Activated CD8-positive, alpha-beta memory T cell treated with anti-CD3 and anti-CD28 coated beads, Interleukin-2, amount 50 U/mL, for 4 hours (primary cell): ENCODE measurements at regions not wholly inside any gene's neighbourhood (a gene's known extent, or its start where the extent isn't known, plus 50 kb on each side); places are given as distances from the start of the nearest gene placed in this dataset.

Experiments used
- DNase-seq: peaks from one replicate; pipeline ENCODE4 v3.0.0-alpha.2; 2020

DNA sequence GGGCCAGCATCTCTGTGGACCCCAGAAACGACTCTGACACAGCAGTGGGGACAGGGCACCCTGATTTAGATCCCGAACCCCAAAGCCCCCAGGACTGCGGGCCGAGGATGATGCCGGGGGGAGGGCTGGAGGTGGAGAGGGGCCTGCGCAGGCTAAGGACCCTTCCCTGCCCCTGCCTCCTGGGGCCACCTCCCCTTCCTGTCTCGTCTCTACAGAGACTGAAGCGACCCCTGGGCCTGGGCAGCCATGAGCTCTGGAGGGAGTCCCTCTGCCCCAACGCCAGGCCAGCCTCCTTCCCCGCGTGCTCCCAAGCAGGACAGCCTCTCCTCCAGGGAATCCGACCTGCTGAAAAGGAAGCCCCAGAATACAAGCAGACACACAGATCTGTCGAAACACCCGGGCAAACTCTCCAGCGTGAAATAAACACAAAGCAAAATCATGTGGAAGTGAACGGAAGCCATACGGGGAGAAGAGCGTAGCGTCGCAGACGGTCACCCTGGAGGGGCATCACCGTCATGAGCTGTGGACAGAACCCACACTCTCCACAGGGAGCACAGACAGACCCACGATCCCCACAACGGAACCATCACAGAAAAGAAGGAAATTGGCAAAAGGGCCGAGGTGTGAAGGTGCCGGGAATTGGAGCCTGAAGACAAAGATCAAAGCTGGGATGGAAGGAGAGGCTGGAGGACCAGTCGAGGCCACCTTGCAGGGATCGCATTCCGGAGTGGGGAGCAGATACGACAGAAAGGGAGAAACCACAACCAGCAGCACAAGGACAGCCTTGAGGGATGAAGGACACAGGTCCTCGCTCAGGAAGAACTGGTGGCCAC lies 51.0 kb upstream of the CTDP1 start:
- no peak for DNase-seq

DNA sequence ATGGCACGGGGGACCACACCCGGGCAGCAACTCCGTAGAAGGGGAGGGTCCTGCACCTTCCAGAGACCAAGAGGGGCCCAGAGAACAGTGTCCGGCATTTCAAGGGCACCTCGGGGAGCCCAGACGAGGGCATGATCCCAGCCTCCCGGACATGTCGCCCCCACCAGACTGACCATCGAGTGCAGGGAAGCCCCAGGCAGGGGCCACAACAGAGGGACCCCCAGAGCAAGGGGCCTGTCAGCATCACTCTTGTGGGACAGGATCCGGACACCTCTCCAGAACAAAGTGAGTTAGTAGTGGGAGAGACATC lies 50.4 kb upstream of the CTDP1 start:
- no peak for DNase-seq

DNA sequence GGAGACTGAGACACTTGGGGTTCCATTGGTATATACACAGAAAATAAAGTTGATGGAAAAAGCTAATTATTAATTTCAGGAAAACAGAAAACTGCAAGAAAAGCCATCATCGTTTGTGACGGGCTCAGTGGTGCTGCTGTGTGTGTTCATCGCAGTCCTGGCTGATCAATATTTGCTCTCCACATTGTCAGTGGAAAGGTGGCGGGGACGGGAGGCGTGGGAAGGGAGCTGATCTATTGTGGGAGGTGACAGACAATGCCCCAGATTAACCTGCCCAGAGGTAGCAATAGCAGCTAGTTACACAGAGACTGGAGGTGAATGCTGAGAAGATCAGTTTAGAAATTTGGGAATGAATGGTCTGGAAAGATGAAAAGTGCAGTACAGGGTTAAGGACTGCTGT lies 50.0 kb upstream of the CTDP1 start:
- DNase-seq = no peak
